ENCODE measurements at regions not wholly inside any gene's neighbourhood (a gene's known extent, or its start where the extent isn't known, plus 50 kb on each side); places are given as distances from the start of the nearest gene placed in this dataset.
"Not testable (repeated sequence)": the region's sequence is repeated elsewhere in the genome, so short reads cannot be mapped to it uniquely, and the experiment has no call there.

DNA sequence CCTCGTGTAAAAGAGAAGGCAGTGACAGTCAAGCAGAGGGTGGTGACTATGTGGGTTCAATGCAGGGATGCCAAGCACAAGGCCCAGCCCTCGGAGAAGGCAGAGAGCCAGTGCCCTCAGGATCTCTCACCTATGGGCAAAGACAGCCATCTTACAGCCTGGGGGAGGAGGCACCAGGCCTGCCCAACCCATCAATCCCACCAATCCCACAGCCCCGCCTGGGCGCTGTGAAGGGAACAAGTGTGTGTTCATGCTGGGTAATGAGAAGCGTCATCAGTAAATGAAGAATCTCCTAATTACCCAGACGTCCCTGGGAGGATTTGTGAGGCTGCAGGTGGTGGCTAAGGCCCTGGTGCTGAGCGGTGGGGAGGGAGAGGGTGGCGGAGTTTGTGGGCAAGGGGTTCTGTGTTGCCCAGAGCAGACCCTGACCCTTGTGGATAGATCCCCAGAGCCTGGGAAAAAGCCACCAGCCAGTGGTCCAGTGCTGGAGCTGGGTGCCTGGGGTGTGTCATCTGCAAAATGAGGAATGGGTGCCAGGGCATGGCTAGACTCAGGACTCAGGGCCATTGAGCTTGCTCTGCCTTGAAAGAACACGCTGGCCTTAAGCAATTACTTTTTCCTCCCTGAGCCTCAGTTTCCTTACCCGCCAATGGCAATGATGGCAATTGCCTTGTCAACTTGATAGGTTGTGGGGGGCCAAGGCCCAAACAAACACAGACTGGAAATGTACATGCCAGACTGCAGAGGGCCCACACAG is 128.1 kb upstream of the UNC5B start:
- TF ChIP-seq, protein P1, sequence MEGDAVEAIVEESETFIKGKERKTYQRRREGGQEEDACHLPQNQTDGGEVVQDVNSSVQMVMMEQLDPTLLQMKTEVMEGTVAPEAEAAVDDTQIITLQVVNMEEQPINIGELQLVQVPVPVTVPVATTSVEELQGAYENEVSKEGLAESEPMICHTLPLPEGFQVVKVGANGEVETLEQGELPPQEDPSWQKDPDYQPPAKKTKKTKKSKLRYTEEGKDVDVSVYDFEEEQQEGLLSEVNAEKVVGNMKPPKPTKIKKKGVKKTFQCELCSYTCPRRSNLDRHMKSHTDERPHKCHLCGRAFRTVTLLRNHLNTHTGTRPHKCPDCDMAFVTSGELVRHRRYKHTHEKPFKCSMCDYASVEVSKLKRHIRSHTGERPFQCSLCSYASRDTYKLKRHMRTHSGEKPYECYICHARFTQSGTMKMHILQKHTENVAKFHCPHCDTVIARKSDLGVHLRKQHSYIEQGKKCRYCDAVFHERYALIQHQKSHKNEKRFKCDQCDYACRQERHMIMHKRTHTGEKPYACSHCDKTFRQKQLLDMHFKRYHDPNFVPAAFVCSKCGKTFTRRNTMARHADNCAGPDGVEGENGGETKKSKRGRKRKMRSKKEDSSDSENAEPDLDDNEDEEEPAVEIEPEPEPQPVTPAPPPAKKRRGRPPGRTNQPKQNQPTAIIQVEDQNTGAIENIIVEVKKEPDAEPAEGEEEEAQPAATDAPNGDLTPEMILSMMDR (conservative IDR thresholded peaks at IDR 0.05), result no peak
- H3K27ac ChIP-seq, result no peak overlapping the region

DNA sequence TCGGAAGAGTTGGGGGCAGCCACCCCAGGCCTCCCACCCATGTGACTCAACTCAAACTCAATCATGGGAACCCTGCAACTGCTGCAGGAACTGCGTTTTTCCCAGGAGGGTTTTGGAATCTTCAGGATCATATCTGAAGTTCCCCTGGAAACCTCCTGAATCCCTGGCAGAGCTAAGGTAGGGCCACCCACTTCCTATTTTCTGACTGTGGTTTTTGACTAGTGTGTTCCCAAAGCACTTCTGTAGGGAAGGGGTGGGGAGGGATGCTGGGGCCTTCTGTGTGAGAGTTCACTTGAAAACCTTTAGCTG is 127.6 kb upstream of the UNC5B start:
- no peak overlapping the region for H3K27ac ChIP-seq
- TF ChIP-seq, protein P1 (conservative IDR thresholded peaks at IDR 0.05), result no peak

DNA sequence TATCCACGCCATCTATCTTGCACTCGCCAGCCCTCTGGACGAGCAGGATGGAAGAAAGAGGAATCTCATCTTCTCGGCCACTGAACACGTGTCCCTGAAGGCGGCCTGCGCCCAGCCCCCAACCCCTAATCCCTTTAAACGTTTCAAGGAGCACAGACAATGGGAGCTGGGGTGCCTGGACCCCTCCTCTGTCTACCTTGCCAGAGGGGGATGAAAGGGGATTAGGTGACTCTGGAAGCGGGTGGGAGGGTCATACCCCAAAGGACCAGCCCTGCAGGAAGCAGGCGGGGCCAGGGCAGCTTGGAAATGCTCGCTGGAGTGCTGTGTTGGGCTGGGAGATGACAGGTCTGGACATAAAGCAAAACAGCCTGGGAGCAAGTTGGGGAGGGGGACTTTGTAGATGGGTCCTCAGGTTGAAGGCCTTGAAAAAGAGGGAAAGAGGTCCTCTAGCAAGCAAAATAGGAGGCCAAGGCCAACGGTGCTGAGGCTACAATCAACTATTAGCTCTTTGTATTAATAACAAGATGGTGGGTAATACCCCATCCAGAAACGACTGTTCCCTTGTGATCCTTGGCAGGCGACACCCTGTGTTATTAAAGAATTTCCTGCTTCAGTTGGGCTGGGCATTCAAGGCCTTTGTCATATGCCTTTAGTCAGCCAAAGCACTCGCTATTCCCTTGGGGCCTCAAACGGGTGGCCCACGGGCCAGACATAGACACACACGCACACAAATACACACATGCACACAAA is 126.5 kb upstream of the UNC5B start:
- no peak overlapping the region for H3K27ac ChIP-seq
- TF ChIP-seq, protein P1 (conservative IDR thresholded peaks at IDR 0.05), result no peak

DNA sequence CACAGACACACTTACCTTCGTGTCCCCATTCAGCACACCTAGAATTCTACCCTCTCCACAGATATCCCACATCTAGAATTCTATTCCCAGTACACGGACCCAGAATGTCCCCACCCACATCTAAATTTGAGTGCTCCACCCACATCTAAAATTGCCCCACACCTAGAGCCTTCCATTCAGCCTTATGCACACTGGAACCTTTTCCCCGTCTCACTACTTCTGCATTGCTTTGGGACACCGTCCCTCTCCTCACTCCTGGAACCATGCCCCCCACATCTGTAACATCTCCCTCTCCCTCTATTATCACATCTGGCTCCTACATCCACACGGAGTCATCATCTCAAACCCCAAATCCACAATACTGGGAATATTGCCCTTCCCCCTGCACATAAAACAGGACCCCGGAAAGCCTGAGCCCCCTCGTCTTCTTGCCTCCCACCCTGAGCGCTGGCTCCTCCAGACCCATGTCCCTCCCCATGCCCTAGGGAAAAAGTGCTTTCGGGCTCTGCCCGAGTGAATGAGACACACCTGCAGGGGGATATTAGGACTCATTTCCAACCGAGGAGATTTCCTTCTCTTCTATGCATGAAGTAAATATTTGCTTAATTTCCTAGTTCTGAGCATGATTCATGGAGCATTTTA is 125.8 kb upstream of the UNC5B start:
- TF ChIP-seq, protein P1 (conservative IDR thresholded peaks at IDR 0.05), result no peak
- no peak overlapping the region for H3K27ac ChIP-seq

DNA sequence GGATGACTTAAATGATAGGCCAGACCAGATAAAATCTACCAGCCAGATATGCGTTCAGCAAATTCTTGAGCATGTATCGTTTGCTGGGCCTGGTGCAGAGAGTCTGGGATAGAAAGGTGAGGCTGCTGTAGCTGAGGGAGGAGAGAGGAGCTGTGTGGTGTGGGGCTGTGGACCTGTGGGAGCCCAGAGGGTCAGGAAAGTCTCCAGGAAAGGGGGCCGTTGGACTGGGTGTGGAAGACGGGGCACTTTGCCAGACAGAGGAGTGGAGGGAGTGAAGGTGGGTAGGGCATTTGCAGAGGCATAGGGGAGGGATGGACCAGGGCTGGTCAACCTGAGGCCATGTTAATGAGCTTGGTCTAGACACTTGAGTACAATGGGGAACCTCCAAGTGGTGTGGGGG is 124.7 kb upstream of the UNC5B start:
- no peak overlapping the region for H3K27ac ChIP-seq
- TF ChIP-seq, protein P1 (conservative IDR thresholded peaks at IDR 0.05), result no peak

DNA sequence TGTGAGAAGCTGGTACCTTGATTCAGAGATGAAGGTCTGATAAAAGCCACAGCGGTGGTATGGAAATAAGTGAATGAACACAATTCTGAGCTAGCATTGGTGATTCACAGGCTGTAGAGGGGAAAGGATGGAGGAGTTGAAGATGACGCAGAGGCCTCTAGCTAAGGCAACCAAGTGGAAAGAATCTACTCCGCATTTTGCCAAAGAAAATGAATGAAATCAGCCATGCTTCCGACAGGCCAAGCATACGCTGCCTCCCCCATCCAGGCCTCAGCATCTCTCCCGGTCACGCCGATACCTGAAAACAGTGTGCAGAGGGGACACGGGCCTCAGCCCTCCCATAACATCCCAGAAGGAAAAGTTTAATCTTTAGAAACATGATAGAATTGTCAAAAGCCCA is 124.3 kb upstream of the UNC5B start:
- TF ChIP-seq, protein P1 (conservative IDR thresholded peaks at IDR 0.05), result no peak
- no peak overlapping the region for H3K27ac ChIP-seq

DNA sequence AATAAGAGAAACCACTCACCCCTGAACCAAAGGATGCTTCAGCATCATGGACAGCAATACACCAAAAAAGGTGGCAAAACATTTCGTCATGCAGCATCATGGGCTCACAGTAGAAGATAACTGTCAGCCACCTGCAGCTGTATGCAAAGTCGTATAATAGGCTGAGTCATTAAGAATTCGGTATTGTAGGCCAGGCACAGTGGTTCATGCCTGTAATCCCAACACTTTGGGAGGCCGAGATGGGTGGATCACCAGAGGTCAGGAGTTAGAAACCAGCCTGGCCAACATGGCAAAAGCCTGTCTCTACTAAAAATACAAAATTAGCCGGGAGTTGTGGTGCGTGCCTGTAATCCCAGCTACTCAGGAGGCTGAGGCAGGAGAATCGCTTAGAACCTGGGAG is 123.8 kb upstream of the UNC5B start:
- not testable (repeated sequence) for H3K27ac ChIP-seq

DNA sequence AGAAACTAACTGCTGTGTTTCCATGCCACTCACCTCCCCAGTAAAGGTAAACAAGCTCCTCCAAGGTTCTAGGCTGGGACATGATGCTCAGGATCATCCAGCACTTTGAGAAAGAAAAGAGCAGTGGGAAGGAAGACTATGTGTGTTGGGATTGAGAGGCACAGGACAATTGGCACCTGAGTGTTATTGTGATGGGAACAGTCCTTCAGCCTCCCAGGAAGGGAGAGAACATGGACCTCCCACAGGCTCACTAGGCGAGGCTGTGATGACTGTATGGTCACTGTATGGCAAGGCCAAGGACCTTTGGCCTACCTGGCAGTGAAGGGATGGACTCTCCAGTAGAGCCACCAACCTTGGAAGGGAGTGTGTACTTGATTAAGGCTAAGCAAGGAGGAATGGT is 123.2 kb upstream of the UNC5B start:
- H3K27ac ChIP-seq, result no peak overlapping the region
- TF ChIP-seq, protein P1 (conservative IDR thresholded peaks at IDR 0.05), result no peak
